IMR-90 (cell line): ENCODE measurements at regions not wholly inside any gene's neighbourhood (a gene's known extent, or its start where the extent isn't known, plus 50 kb on each side); places are given as distances from the start of the nearest gene placed in this dataset.

Experiments used
- ATAC-seq: fragments of 200-7000 bp; cut with Tn5 transposase; 2 replicates; pipeline ENCODE4 v1.9.1; 2020; ENCODE audit warnings: low read depth, mild to moderate bottlenecking, moderate library complexity
- BruUV-seq: library from RNA; stranded (reverse); fragments of 400-500 nt; replicated peaks from 2 replicates; lab custom pipeline; 2021; lab: Mats Ljungman, UMichigan
- CTCF ChIA-PET: fragments of 300-600 bp; formaldehyde crosslinking; extraction: SDS; loops from one replicate; lab custom pipeline; 2021; ENCODE audit warnings: antibody characterized with exemption; lab: Yijun Ruan, JAX
- POLR2A ChIA-PET: fragments of 300-600 bp; sonication (Branson Sonifier 250); formaldehyde crosslinking; loops from one replicate; lab custom pipeline; 2022; ENCODE audit warnings: antibody characterized with exemption; ENCODE audit not compliant: unreplicated experiment; lab: Charles Lee
- DNase-seq: peaks from one replicate; pipeline ENCODE4 v3.0.0; 2013
- H2AFZ ChIP-seq: replicated peaks from 2 replicates; pipeline ENCODE3; 2013; ENCODE audit warnings: low read length, mild to moderate bottlenecking; ENCODE audit not compliant: poor library complexity
- H2AK5ac ChIP-seq: 2 replicates; pipeline ENCODE4 v1.6.1; 2013; ENCODE audit warnings: low read depth, low read length, inconsistent platforms
- H2AK9ac ChIP-seq: replicated peaks from 2 replicates; pipeline ENCODE3; 2013; ENCODE audit warnings: mild to moderate bottlenecking, low read depth, low read length, moderate library complexity; ENCODE audit not compliant: poor library complexity
- H2BK120ac ChIP-seq: 2 replicates; pipeline ENCODE4 v1.6.1; 2013; ENCODE audit warnings: low read depth, low read length, inconsistent platforms
- H2BK15ac ChIP-seq: 3 replicates; pipeline ENCODE4 v1.6.1; 2013; ENCODE audit warnings: low read depth, low read length, inconsistent platforms
- H2BK20ac ChIP-seq: 2 replicates; pipeline ENCODE4 v1.6.1; 2013; ENCODE audit warnings: low read depth, mild to moderate bottlenecking, inconsistent platforms, low read length, moderate library complexity
- H2BK5ac ChIP-seq: 2 replicates; pipeline ENCODE4 v1.6.1; 2013; ENCODE audit warnings: mild to moderate bottlenecking, low read depth, low read length, inconsistent platforms; ENCODE audit not compliant: poor library complexity, severe bottlenecking
- H3K14ac ChIP-seq: replicated peaks from 2 replicates; pipeline ENCODE4 v1.6.1; 2013; ENCODE audit warnings: low read depth, low read length, inconsistent platforms
- H3K18ac ChIP-seq: 2 replicates; pipeline ENCODE4 v1.6.1; 2013; ENCODE audit warnings: low read depth, low read length, control low read depth
- H3K23ac ChIP-seq: 2 replicates; pipeline ENCODE4 v1.6.1; 2013; ENCODE audit warnings: low read depth, low read length, inconsistent platforms
- H3K27ac ChIP-seq: 2 replicates; pipeline ENCODE4 v1.5.1; 2013; ENCODE audit warnings: mild to moderate bottlenecking, control low read depth, low read length; ENCODE audit not compliant: insufficient read depth
- H3K27me3 ChIP-seq: 2 replicates; pipeline ENCODE4 v1.6.1; 2013; ENCODE audit warnings: low read length; ENCODE audit not compliant: control insufficient read depth, insufficient read depth
- H3K36me3 ChIP-seq: 2 replicates; pipeline ENCODE4 v1.6.1; 2013; ENCODE audit warnings: low read length, mixed read lengths; ENCODE audit not compliant: control insufficient read depth, insufficient read depth
- H3K4ac ChIP-seq: 2 replicates; pipeline ENCODE4 v1.6.1; 2013; ENCODE audit warnings: low read depth, low read length, inconsistent platforms
- H3K4me1 ChIP-seq: 2 replicates; pipeline ENCODE4 v1.6.1; 2013; ENCODE audit warnings: low read length, mixed read lengths; ENCODE audit not compliant: control insufficient read depth, insufficient read depth
- H3K4me2 ChIP-seq: 2 replicates; pipeline ENCODE4 v1.6.1; 2013; ENCODE audit warnings: low read depth, mild to moderate bottlenecking, control low read depth, low read length, moderate library complexity
- H3K4me3 ChIP-seq: 2 replicates; pipeline ENCODE4 v1.5.1; 2013; ENCODE audit warnings: low read depth, mild to moderate bottlenecking, control low read depth, low read length, moderate library complexity; ENCODE audit not compliant: insufficient read depth
- H3K56ac ChIP-seq: 2 replicates; pipeline ENCODE4 v1.6.1; 2013; ENCODE audit warnings: low read length, inconsistent platforms; ENCODE audit not compliant: insufficient read depth; ENCODE audit errors: extremely low read depth
- H3K79me1 ChIP-seq, 2 experiments: 2 replicates each; pipeline ENCODE4 v1.6.1; 2013; ENCODE audit warnings: low read length in 2 of 2, inconsistent platforms in 1 of 2, low read depth in 1 of 2
- H3K9ac ChIP-seq: 2 replicates; pipeline ENCODE4 v1.6.1; 2013; ENCODE audit warnings: low read depth, low read length, control low read depth
- H3K9me1 ChIP-seq: 2 replicates; pipeline ENCODE4 v1.6.1; 2013; ENCODE audit warnings: low read length, inconsistent platforms; ENCODE audit not compliant: insufficient read depth
- H3K9me3 ChIP-seq: 2 replicates; pipeline ENCODE4 v1.6.1; 2013; ENCODE audit warnings: low read length; ENCODE audit not compliant: control insufficient read depth, insufficient read depth
- H4K20me1 ChIP-seq: 2 replicates; pipeline ENCODE4 v1.6.1; 2013; ENCODE audit warnings: low read length, inconsistent platforms; ENCODE audit not compliant: insufficient read depth
- H4K5ac ChIP-seq: 2 replicates; pipeline ENCODE4 v1.6.1; 2013; ENCODE audit warnings: mild to moderate bottlenecking, low read depth, low read length, control low read depth
- H4K8ac ChIP-seq, 2 experiments: 2 replicates each; pipeline ENCODE4 v1.6.1; 2013; ENCODE audit warnings: low read depth in 2 of 2, low read length in 2 of 2, control low read depth in 1 of 2, inconsistent platforms in 1 of 2
- H4K91ac ChIP-seq: 2 replicates; pipeline ENCODE4 v1.6.1; 2013; ENCODE audit warnings: low read depth, low read length, inconsistent platforms; ENCODE audit not compliant: insufficient read depth
- CHD1 ChIP-seq: IDR thresholded peaks from 2 replicates; pipeline ENCODE4 v1.6.1; 2012; ENCODE audit warnings: low read depth, low read length, improper control_type of control experiment
- NFE2L2 ChIP-seq: fragments of 150-350 bp; IDR thresholded peaks from 2 replicates; pipeline ENCODE4 v1.6.1; 2016; ENCODE audit warnings: low read depth, mild to moderate bottlenecking, low read length
- RCOR1 ChIP-seq: IDR thresholded peaks from 2 replicates; pipeline ENCODE4 v1.6.1; 2012; ENCODE audit warnings: mild to moderate bottlenecking, low read length, improper control_type of control experiment; ENCODE audit not compliant: insufficient replicate concordance
- WGBS, 2 experiments: methylation state at CpG; one replicate each; pipeline versions ENCODE4 v1.1.5 to v1.1.7; 2013; ENCODE audit warnings: missing lambda C conversion rate in 2 of 2; ENCODE audit not compliant: insufficient read length in 1 of 2; ENCODE audit errors: extremely low coverage in 2 of 2; 5-methylcytosine and 5-hydroxymethylcytosine counted together
- dilution Hi-C: fragments of 300-500 bp; cut with HindIII; formaldehyde crosslinking; loops from one replicate; pipeline ENCODE4 v1.14.3; 2018; ENCODE audit warnings: low sequenced_read_pairs; ENCODE audit not compliant: unreplicated experiment
- in situ Hi-C: fragments of 300-500 bp; cut with MboI; formaldehyde crosslinking; loops from 3 replicates; pipeline ENCODE4 v1.14.3; 2019; ENCODE audit warnings: low sequenced_read_pairs, inconsistent platforms, mixed read lengths
- intact Hi-C: fragments of 100-400 bp; cut with micrococcal nuclease; formaldehyde crosslinking; loops from 2 replicates; pipeline ENCODE4 v1.10.0; 2022
- TF ChIP-seq, protein P1 (sequence below): fragments of 150-350 bp; IDR thresholded peaks from 2 replicates; pipeline ENCODE4 v1.6.1; 2017; ENCODE audit warnings: mild to moderate bottlenecking, antibody characterized with exemption, low read length, low read depth

DNA sequence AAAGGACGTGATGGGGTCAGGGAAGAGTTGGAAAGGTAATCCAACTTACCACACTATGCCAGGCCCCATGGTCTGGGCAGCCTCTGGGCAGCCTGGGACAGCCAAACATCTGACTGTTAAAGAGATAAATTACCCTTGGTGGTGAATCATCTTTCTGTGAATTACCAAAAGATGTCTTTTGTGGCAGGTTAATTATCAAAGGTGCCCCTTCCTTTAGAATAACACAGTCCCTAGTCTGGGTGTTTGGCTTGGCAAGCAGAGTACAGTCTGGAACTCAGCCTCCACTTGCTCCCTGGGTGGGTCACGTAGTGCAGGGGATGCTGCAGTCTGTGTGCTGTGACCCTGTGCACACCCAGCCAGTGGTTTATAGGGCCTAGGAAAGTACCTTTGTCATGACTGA lies 113.1 kb downstream of the ZNF621 start:
- no peak for DNase-seq
- Histone ChIP-seq H3K23ac (no peak overlapping the region), H4K91ac (no peak overlapping the region), H2BK120ac (no peak overlapping the region), H2BK5ac (no peak overlapping the region), H2AK9ac (no peak overlapping the region), H3K4ac (no peak overlapping the region), H2AFZ (no peak overlapping the region), H2AK5ac (no peak overlapping the region), H3K27me3 (no peaks in the 10 kb centered on the region), H4K20me1 (no peaks in the 10 kb centered on the region), H3K14ac (no peak overlapping the region), H3K9me1 (no peaks in the 10 kb centered on the region), H4K5ac (no peak overlapping the region), H3K4me2 (no peak overlapping the region), H3K9me3 (peaks cover 6% of the 10 kb centered on the region), H3K79me1 (no peaks in the 10 kb centered on the region), H3K9ac (no peak overlapping the region), H3K4me3 (no peak overlapping the region), H2BK15ac (no peak overlapping the region), H3K36me3 (no peaks in the 10 kb centered on the region), H3K18ac (no peak overlapping the region), H2BK20ac (no peak overlapping the region), H3K56ac (no peak overlapping the region), H3K27ac (no peak overlapping the region), H4K8ac (no peak overlapping the region), H3K4me1 (no peaks in the 10 kb centered on the region)
- ChIA-PET CTCF (no interaction called here), POLR2A (no interaction called here)
- dilution Hi-C loops (no loop called here), intact Hi-C loops (no loop called here), in situ Hi-C loops (no loop called here)
- no CpG with 5 or more reads among the region's 2 CpGs for WGBS, 2 experiments
- no peak for ATAC-seq
- no TSS peak for BruUV-seq
- TF ChIP-seq, protein P1, sequence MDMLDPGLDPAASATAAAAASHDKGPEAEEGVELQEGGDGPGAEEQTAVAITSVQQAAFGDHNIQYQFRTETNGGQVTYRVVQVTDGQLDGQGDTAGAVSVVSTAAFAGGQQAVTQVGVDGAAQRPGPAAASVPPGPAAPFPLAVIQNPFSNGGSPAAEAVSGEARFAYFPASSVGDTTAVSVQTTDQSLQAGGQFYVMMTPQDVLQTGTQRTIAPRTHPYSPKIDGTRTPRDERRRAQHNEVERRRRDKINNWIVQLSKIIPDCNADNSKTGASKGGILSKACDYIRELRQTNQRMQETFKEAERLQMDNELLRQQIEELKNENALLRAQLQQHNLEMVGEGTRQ: no peak
- TF ChIP-seq NFE2L2 (no peak), CHD1 (no peak), RCOR1 (no peak)
